ENCODE measurements at regions not wholly inside any gene's neighbourhood (a gene's known extent, or its start where the extent isn't known, plus 50 kb on each side); places are given as distances from the start of the nearest gene placed in this dataset.
A peak's percentile ranks its signal among the peaks of the same experiment; 100 is the strongest.

DNA sequence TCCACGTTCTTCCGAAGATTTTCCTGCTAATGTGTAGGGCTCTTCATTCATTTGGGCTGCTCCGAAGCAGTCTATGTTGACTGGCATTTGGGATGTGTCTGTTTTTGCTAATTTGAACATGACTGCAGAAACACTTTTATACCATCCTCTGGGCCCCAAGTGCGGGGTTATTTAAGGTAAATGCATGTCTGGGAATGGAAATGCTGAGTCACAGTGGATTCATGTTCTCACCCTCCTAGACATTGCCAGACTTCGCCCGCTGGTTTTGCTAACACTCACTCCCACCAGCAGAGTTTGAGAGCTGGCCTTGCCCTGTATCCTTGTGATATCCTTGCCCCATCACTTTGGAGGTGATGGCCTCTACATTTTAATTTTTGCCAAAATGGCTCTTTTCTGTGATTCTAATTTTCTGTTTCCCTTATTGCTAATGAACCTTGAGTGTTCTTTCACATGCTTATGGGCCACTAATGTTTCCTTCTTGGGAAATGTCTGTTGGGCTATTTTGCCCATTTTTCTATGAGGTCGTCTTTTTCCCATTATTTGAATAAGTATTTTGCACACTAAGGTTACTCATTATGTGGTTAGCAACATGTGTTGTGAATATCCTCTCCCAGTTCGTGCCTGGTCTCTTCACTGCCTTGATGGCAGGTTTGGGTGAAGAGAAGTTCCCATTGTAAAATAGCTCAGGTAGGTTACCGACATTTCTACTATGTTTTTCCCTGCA lies 204.1 kb downstream of the GLI2 start:
- no peak for ATAC-seq

DNA sequence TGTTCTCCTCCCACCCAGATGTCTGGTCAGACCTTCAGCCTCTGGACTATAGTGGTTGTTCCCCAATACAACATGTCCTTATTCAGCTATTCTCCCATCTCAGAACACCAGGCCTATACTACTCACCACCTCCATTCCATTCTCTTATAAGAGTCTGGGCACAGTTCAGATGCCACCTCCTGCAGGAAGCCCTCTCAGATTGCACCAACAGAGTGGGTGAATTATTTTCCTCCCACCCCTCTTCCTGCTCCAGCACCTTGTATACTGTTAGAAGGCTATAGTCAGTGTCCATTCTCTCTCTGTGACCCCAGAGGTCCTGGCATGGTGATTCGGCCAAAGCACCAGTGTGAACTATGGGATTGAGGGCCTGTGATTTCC lies 204.6 kb downstream of the GLI2 start:
- no peak for ATAC-seq

DNA sequence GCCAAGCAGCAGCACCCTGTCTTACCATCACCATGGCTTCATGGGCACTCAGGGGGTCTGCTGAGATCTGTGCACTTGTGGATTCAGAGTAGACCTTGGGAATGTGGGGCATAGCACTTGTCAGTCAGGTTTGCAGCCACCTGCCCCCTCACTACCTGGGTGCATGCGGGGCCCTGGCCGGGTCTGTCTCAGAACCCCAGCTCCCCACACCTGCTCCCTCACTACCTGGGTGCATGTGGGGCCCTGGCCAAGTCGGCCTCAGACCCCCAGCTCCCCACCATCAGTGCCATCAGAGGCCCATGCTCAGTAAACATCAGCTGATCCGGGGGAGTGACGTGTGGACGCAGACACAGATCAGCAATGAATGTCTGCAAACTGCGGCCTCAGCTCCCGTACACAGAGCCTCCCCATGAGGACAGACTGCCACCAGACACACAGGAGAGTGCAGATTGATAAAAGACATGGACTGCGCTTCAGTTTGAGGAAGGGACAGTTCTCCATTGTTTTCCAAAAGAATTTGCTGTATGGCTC lies 205.1 kb downstream of the GLI2 start:
- no peak for ATAC-seq

DNA sequence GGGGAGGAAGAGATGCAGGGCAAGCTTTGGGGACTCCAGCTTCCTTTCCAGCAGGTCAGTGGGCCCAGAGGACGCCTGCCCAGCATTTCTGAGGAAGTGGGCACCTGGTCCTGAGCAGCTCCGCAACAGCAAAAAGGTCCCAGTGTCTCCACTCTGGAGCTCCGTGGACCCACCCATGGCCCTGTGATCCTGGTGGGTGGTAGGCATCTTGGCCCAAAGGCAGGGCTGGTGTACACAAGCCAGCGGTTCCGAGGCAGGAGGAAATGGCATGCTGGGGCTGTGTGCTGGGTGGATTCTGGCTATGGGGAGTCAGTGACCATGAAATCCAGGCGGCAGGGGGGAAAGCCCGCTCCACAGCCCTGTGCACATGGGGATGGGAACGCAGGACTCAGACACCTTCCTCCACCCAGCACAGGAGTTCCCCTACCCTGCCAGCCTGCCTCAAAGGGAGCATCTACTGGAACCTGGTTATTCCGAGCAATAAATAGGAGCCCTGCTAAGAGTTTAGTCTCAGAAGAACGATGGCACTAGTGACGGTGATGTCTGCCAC lies 206.0 kb downstream of the GLI2 start:
- ATAC-seq = no peak

DNA sequence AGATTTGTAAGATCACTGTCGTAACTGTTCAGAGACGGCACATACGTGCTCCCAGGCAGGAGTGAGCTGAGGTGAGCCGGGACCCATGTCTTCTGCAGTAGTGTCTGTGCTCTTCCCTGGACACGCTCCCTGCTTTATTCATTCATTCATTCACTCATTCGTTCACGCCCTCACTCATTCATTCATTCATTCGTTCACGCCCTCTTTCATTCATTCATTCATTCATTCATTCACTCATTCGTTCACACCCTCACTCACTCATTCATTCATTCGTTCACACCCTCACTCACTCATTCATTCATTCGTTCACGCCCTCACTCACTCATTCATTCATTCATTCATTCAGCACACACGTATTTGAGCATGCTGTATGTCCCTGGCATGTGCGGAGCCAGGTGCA lies 207.0 kb downstream of the GLI2 start:
- no peak for ATAC-seq

DNA sequence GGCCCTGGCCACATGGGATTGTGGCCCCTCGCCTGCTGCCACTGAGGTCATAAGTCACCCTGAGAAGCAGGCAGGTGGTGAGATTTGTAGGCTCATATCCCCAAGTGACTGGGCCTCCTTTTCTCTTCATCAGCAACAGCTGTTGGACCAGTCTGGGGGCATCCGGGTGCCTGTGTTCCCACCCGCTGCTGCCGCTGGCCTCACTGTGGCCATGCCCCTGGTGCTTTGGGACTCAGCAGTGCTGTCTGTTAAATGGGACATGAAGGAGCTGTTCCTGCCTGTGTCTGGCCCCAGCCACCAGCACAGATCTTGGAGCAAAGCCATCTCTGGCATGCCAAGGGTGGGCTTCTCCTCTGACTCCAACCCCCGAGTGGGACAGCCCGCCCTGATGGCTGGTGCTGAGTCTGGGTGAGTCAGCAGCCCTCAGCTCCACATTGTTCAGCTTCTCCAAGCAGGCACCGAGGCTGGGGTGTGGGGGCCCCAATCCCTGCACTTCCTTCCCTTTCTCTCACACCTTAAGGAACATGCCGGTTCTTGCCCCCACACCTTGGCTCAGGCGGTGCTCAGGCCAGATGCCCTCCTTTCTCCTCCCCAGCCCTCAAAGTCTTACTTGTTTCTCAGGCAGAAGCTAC lies 207.9 kb downstream of the GLI2 start:
- no peak for ATAC-seq

DNA sequence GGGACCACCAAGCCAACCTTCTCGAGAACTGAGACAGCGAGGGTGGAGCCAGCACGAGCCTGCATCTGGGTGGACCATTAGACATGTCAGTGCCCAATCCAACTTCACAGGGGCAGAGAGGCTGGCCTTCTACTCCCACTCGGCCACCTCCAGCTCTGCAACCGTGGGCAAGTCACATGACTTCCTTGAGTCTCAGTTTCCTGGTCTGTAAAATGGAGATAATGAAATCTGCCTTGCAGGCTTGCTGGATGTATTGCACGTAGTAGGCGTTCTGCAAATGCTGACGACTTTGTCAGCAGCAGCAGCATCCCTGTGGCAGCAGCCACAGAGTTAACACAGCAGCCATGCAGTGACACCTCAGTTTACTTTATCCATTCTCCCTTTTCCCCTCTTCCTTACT lies 208.9 kb downstream of the GLI2 start:
- no peak for ATAC-seq

DNA sequence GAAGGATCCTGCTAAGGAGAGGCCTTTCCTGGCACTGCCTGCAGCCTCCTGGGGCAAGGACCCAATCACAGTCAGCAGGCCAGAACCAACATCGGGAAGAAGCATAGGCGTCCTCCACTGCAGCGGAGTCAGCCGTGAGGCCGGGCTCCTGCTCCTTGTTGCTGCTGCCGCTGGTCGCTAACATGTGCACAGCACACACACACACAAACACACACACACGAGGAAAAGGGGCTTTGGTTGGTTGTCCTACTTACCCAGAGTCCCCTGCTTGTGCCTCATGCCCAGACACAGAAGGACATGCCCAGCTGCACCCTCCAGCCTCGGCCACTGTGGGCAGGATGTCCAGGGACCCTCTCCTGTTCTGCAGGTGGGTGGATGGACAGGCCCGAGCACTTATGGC lies 209.4 kb downstream of the GLI2 start:
- ATAC-seq = no peak

DNA sequence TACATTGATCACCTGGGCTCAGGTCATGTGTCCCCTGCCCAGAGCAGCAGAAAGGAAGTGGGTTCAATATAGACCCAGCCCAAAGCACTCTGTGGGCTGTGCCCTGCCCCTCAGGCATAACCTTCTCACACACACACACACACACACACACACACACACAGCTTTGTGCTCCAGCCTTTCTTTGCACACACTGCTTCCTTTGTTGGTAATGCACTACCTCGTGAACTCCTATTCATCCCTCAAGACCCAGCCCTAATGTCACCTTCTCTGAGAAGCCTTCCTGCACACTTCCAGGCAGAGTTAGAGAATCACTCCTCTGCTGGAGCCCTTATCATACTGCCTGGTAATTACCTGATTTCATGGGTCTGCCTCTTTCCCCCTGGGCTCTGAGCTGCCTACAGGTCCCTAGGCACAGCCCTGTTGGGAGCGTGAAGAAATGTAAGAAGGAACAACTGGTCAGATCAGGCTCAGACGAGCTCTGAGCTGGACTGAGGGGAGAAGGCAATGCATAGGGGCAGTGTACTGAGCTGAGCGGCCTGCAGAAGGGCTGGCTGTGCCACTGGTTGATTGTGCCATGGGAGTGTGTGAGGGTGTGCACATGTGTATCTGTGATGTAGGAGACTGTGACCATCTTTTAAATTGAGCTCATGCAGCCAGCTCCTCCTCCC lies 210.3 kb downstream of the GLI2 start:
- ATAC-seq = no peak

DNA sequence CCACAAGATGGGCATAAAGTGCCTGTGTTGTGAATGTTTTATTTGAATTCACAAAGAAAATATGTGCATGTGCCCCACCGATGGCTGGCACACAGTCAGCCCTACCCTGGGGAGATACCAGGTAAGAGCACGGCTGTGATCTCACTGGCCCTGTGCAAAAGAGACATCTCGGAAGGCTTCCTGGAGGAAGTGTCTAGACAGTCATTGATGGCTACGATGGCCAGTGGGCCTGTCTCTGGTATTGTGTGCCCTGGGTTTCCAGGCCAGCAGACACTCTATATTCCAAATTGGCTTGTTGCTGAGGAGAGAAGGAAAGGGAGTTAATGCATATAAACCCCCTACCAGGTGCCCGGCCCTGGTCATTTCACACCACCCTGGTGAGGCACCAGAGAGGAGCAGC lies 211.7 kb downstream of the GLI2 start:
- ATAC-seq = no peak

DNA sequence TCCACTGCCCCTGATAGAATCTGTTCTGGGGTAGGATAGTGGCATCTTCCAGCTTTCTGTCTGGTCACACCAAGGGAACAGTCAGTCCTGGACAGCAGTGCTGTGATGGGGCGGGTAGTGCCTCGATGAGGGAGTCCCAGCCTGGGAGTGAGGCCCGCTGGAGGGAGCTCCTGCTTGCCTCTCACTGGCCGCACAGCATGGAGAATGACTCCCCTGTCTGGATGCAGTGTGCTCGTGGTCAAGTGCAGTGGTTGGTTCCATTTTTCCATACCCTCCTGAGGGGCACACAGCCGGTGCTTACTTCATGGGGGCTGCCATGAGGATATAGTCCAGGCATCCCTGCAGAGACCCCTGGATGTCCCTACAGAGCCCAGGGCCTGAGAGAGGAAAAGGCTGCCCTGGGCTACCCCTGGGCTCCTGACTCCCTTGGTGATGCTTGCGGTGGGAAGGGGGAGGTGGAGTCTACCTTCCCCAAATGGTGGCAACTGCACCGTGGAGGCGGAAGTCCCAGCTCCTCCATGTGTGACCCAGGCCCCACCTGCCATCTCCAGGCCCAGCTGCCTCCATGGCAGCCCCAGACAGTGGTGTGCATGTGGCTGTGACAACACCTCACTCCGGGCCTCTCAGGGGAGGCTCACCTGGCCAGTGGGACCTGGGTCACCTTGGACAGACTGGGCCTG lies 212.5 kb downstream of the GLI2 start:
- no peak for ATAC-seq

DNA sequence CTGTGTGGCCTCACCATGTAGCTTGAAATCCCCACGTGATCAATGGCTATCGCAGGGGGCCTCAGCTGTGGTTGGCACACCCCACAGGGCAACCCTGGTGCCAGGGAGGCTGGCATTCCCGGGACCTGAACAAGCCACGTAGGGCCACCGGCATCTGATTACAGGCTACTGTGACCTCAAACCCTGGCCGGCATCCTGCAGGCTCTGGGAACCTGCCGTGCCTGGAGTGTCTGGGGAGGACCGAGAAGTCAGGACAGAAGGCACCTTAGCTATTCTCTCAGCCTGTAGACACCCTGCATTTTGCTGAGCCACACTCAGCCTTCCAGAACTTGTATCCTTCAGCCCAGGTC lies 213.0 kb downstream of the GLI2 start:
- ATAC-seq = no peak

DNA sequence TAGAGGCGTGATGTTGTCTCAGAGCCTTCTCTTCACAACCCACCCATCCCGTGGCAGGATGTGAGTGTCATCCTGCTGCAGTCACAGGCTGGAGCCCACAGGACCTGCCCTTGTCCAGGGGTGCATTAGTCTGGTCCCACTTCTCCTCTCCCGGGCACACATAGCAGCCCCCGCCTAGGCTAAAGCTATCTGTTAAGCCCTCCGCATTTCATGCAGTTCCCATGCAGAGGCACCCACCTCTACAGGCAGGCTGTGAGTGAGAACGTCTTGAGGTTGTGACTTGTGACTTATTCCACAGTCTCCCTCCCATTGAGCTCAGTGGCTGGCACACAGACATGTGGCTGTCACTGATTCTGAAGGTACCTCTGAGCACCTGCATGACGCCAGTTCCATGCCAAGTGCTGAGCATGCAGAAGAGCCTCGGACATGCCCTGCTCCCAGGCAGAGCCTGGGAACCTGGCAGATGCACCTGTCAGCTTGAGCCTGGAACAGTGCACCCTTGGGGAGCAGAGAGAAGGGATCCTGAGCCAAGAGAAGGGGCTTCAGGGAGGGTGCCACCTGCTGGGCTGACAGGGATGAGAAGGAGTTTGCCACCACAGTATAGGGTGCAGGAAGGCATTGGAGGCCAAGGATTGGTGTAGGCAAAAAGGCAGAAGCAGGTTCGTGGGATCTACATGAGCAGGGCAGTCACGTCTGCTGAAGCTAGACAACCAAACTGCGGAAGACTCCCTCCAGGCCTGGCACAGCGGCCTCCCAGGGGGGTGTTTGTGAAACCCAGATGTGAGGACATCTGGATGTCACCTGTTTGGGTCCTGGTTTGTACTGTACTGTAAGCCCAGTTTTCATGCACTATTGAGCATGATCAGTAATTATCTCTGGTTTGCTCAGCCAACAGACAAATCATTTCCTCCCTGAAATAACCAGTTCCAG lies 213.6 kb downstream of the GLI2 start:
- peak in 1 of 2 donors; percentile 5 for ATAC-seq

DNA sequence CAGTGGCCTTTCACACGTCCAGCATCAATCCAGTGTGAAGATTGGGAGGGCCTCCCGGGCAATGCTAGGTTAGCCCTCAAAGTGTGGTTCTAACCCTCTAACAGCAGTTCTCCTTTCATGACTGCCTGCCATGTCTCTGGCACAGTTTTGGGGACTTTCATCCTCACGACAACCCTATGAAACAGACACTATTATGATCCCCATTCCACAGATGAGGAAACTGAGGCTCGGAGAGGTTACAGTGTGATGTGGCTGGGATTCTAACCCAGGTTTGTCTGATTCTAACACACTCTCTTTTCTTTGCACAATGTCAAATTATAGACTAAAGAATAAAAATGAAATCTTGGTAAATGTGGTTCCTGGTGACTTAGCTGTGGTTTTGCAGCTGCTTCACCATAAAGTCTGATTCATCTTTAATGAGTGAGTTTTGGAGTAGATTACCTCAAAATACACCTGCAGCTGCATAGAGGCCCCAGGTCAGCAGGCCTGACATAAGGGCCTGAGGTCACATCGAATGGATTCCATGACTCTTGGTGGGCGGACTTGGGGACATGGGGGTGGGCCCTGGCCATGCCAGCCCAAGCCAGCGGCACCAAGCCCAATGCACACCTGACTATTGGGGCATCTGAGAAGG lies 214.4 kb downstream of the GLI2 start:
- peak in 1 of 2 donors; percentile 11 for ATAC-seq

DNA sequence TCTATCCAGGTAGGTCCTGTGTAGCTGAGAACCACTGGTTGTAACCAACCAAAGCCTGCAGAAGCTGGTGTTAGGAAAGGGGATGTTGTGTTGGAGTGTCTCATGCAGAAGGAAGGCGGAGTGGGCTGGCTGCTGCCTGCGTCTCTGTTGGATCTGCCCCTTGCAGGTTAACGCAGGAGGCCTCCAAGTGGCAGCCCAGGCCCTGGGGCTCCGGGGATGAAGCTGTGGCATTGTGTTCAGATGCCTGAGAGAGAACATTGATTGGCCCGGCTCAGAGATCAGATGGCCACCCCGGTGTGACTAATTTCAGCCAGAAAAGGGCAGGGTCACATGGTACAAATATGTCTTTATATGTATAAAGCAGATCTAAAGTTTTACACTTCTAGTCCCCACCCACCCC lies 216.0 kb downstream of the GLI2 start:
- no peak for ATAC-seq

DNA sequence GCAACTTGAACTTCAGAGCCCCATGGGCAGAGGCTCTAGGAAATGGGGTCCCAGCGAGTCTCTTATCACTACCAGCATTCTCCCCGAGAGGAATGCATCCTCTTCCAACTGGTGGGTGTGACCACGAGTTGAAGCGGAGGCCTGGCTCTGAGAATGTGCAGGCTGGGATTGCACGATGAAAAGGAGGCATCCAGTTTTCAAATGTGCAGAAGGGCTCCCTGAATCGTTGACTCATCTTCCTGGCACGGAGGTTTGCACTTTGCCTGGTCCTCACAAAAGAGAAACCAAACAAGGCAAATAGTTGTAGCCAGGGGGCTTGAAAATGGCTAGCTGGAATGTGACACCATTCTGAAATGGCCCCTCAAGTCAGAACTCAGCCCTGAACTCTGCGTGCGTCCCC lies 216.7 kb downstream of the GLI2 start:
- no peak for ATAC-seq

DNA sequence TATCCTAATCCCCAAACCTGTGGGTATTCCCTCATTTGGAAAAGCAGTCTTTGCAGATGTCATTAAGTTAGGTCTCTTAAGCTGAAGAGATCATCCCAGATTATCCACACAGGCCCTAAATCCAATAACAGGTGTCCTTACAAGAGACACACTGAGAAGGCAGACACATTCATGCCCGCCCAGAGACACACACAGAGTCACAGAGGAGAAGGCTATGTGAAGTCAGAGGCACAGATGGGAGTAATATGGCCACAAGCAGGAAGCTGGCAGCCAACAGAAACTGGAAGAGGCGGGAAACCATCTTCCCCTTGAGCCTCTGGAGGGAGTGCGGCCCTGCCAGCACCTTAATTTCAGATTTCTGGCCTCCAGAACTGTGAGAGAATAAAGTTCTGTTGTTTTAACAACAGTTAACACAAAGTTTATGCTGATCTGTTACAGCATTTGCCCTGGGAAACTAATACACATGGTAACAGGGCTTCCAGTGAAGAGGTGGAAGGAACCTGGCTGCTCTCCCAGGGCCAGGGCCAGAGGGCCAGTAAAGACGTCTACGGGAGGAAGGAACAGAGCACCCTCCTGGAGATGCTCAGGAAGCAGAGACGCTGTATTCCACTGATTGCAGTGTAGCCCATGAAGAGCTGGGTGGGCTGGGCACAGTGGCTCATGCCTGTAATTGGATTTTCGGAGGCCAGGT lies 217.5 kb downstream of the GLI2 start:
- ATAC-seq = no peak

DNA sequence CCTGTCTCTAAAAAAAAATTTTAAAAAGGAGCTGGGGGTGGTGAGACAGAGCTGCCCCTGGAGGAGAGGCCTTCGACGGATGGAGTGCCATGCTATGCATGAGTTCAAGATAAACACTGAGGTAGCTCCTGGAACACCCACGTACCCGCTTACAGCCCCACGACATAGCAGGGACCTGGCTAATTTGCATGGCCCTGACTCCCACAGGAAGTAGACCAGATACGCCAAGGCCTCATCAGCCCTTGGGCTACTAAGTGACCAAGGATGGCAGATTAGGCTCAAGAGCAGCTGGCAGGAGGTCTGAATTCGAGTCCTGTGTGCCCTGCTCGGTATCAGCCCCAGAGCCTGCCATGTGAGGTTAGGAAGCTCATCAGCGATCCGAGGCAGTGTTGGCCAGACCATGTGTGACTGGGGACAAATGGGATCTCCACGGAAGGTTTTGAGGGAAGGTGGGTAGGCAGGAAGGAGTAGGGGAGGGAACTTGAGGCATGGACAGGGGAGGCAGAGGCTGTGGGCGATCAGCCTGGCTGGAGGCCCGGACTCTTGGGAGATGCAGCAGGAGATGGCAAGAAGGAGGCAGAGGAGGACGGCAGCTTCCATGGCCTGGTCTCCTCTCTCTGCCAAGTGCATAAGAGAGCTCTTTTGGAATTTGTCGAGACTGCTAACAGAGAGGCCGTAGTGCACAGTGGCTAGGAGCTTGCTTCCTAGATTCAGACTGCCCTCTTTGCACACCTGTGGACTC lies 218.3 kb downstream of the GLI2 start:
- no peak for ATAC-seq

DNA sequence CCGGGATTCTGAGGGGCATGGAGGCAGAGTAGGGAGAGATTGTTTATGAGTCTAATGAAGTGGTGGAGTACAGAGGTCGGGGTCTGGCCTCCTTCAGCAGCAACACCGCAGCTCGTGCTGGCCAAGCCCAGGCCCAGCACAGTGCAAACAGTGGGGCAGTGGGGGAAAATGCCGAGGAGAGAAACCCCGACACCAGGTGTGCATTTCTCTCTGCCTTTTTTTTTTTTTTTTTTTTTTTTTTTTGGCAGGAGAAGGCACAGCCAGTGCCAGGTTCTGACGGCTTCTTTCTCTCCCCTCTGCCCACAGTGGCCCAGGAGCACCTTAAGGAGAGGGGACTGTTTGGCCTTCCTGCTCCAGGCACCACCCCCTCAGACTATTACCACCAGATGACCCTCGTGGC lies 219.3 kb downstream of the GLI2 start:
- ATAC-seq = no peak

DNA sequence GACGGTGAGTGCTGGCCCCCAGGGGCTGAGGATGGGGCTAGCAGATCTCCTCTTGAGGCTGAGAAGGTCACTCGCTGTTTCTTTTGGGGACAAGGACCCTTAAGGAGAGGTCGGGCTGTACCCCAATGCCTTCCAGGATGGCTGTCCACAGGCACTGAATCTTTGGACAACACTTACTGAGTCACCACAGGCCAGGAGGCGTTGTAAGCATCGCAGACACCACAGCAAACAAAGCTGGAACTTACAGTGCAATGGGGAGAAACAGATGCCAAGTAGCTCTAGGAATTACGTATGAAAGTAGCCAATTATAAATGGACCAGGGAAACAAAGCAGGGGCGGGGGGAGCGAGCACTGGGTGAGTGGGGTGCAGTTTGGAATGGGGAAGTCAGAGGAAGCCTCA lies 219.8 kb downstream of the GLI2 start:
- ATAC-seq = no peak
